CD4-positive, alpha-beta T cell treated with Interleukin-15 for 1 hour (primary cell): ENCODE measurements at regions not wholly inside any gene's neighbourhood (a gene's known extent, or its start where the extent isn't known, plus 50 kb on each side); places are given as distances from the start of the nearest gene placed in this dataset.
"Not testable (repeated sequence)": the region's sequence is repeated elsewhere in the genome, so short reads cannot be mapped to it uniquely, and the experiment has no call there.

ENCODE experiments used
- DNase-seq: peaks from one replicate; pipeline ENCODE4 v3.0.0-alpha.2; 2020

DNA sequence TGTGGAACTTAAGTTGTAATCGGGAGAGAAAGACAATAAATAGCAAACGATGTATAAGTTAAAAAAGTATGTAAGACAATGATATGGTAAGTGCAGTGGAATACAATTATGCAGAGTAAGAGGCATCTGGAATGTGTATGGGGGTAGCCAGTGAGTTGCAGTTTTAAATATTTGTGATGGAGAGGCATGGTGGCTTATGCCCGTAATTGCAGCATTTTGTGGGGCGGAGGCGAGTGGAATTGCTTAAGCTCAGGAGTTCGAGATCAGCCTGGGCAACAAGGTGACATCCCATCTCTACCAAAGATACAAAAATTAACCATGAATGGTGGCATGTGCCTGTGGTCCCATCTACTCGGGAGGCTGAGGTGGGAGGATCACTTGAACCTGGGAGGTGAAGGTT, 52.5 kb upstream of the WDFY3 start:
- no peak for DNase-seq

DNA sequence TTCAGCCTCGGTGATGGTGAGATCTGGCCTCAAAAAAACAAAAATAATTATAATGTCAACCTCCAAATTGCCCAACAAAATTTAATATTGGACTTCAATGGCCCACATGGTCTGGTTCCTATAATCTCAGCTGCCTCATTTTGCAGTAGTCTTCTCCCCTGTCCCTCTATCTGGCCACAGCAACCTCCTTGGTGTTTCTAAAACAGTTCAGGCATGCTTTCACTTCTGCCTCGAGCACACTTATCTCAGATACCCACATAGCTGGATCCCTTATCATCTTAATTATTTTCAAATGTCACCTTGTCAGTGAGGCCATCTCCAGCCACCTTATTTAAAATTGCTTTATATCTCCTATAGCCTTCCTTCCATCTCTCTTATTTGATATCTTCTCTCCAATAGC, 52.9 kb upstream of the WDFY3 start:
- DNase-seq = no peak

DNA sequence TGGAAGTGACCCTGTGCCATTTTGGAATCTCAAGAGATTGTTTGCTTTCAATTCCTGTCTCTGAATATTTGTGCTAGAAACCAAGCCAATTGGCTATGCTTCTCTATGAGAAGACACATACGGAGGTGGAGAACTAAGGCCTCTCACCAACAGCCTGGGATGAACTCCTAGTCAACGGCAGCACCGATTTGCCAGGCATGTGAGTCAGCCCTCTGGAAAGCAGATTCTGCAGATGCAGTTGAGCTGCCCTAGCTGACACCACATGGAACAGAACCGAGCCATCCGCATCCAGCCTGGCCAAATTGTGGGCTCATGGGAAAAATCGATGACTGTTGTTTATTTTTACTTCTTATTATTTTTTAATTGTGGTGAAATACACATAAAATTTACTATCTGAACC, 58.2 kb upstream of the WDFY3 start:
- DNase-seq = no peak

DNA sequence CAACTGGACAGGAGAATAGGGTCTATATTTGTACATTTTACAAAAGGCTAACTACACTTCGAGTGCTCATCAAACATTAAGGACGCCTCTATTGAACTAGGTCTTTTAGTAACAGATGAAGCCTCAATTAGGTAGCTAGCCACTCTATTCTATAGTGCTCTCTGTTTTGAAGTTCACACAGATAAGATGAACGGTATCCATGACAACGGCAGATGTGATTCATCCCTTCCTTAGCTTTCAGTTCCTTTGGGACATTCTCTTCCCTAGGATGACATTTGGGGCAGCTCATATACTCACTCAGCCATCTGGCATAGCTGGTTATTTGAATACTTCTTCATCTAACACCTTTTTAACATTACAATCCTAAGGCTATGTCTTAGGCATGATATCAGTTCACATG, 62.4 kb upstream of the WDFY3 start:
- DNase-seq = no peak

DNA sequence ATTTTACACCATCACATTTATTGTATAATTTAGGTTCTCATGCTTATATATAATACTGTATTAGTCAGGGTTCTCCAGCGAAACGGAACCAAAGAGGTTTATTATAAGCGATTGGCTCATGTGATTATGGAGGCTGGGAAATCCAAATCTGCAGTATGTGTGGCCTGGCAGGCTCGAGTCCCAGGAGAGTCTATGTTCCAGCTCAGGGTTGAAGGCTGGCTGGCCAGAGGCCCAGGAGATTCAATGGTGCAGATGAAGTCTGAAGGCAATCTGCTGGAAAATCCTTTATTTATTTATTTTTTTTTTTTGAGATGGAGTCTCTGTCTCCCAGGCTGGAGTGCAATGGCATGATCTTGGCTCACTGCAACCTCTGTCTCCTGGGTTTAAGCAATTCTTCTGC, 63.0 kb upstream of the WDFY3 start:
- DNase-seq = no peak

DNA sequence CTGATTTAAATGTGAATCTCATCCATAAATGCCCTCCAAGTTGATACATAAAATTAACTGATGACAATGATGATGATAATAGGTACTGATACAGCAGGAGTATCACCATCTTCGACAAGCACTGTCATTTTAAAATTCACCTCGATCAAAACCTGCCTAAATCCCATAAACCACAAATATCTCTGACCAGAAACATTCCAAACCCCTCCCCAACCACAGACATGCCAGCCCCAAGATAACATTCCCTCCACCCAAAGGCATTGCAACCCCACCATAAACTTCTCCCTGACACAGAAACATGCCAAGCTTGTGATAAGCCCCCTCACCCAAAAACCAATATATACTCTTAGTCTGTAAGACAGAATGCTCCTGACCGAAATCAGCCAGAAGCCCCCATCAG, 63.7 kb upstream of the WDFY3 start:
- no peak for DNase-seq

DNA sequence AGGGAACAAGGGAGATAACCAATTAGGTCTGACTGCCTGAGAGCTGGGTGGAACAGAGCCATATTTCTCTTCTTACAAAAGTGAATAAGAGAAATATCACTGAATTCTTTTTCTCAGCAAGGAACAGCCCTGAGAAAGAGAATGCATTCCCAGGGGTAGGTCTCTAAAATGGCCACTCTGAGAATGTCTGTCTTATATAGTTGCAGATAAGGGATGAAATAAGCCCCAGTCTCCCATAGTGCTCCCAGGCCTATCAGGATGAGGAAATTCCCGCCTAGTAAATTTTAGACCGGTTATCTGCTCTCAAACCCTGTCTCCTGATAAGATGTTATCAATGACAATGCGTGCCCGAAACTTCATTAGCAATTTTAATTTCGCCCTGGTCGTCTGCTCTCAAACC, 67.3 kb upstream of the WDFY3 start:
- DNase-seq = not testable (repeated sequence)

DNA sequence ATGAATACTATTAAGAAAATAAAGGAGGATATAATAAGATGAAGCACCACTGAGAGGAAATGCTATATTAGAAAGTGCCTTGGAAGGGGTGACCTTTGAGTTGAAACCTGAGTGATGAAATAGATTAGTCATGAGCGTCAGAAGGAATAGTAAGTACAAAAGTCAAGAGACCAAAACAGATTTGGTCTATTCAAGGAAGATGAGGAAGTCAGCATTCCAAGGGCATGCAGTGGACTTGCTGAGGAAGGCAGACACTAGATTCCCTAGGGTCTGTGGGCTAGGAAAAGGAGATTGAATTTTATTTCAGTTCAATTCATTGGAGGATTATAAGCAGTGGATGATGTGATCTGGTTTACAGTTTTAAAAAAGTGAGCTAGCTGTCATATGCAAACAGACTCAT, 73.0 kb upstream of the WDFY3 start:
- DNase-seq = no peak

DNA sequence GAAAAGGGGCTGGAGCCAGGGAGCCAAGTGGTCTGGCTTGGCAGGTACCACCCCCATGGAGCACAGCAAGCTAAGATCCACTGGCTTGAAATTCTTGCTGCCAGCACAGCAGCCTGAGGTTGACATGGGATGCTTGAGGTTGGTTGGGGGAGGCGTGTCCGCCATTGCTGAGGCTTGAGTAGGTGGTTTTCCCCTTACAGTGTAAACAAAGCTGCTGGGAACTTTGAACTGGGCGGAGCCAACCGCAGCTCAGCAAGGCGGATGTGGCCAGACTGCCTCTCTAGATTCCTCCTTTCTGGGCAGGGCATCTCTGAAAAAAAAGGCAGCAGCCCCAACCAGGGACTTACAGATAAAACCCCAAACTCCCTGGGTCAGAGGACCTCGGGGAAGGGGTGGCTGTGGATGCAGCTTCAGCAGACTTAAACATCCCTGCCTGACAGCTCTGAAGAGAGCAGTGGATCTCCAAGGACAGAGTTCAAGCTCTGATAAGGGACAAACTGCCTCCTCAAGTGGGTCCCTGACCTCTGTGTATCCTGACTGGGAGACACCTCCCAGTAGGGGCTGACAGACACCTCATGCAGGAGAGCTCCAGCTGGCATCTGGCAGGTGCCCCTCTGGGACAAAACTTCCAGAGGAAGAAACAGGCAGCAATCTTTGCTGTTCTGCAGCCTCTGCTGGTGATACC, 77.5 kb upstream of the WDFY3 start:
- DNase-seq = not testable (repeated sequence)

DNA sequence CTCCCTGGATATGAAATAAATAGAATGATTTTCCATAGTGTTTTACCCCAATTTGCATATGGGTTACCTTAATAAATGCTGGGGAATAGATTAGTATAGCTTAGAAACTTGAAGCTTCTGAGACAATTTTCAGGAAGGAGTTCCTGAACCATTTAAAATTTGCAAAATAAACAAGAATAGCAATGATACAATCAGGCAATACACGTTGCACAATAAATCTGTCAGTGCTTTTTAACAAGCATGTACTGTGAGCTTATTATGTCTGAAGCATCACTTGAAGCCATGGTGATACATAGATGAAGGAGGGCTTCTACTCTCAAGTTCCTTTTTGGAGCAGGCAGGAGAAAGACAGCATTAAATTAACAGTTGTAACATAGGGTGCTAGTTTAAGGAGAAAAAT, 84.2 kb upstream of the WDFY3 start:
- no peak for DNase-seq

DNA sequence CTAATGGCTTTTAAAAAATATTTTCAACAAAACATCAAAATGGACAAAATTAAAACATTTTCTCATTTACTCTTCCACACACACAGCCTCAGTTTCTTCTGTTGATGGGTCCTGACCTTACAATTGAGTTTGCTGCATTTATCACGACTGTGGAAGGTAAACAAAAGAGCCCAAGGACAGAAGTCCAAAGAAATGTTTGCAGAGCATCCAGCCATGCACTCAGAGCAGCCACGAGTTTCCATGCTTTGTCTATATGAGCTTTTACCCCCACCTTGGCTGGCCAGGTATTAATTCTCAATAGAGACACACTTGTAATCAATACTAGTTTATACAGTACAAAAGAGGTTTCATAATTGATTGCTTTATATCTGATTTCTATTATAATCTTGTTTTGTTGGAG, 85.0 kb upstream of the WDFY3 start:
- DNase-seq = no peak

DNA sequence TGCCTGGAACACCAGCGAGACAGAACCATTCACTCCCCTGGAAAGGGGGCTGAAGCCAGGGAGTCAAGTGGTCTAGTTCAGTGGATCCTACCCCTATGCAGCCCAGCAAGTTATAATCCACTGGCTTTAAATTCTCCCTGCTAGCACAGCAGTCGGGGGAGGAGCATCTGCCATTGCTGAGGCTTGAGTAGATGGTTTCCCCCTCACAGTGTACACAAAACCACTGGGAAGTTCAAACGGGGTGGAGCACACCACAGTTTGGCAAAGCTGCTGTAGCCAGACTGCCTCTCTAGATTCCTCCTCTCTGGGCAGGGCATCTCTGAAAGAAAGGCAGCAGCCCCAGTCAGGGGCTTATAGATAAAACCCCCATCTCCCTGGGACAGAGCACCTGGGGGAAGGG, 88.4 kb upstream of the WDFY3 start:
- not testable (repeated sequence) for DNase-seq

DNA sequence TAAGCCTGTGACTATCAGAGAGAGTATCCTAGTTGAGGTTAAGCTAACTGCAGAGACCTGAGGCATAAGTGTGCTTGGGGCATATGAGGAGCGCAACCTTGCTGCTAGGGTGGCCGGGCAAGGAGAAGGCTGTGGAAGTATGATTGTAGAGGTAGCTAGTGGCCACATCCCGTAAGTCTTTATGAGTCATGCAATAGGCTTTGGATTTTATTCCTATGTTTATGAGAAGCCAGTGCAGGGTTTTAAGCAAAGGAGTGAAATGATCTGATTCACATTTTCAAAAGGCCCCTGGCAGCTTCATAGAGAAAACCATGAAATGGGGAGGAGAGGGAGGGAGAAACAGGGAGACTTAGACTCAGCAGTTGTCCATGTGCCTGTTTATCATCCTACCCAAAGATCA, 92.1 kb upstream of the WDFY3 start:
- no peak for DNase-seq

DNA sequence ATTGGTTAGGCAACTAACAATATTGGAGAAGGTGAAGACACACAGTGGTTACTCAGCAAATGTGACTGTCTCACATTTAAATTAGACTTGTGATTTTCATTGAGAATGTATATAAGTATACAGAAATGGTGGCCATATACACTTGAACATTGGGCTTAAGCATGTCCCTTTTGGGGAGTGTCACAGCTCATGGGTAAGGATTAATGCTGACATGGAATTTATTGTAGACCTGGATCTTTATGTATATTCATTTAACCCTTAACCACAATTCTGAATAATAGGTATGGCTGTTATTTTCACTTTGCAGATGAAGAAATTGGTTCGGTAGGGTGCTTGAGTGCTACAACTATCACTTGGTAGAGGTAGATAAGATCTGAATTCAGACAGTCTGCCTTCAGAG, 95.5 kb upstream of the WDFY3 start:
- no peak for DNase-seq

DNA sequence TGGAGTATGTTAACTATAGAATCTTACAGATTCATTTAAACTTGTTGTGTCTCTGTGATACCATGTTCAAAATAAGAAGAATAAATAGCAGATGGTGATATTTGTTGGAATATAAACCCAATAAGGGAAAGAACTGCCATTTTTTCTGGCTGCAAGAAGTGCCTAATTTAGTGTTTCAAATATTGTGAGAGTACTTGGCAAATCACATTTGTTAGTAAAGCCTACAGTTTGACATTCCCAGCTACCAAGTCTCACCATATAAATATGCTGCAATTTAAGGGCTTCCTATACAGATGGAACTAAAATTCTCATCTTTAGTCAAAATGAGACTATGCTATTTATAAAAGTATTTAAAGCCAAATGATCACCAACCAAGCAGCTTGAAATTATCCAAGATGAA, 96.0 kb upstream of the WDFY3 start:
- DNase-seq = no peak

DNA sequence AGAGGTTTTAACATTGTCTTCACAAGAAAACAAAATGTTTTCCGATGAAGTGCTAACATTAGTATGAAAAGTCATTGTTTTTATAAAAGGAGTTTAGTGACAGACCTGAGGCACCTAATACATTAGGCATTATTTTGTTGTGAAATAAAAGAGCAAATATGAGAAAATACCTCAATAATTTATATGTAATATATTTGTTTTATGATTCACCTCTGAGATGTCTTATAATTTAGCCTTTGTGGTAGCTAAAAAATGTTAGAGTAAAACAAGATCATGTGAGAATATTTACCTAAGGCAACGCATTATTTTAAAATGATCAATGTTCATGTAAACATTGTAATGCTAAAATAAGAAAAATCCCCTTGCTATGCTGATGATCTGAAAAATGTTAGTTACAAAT, 100.9 kb upstream of the WDFY3 start:
- DNase-seq = no peak

DNA sequence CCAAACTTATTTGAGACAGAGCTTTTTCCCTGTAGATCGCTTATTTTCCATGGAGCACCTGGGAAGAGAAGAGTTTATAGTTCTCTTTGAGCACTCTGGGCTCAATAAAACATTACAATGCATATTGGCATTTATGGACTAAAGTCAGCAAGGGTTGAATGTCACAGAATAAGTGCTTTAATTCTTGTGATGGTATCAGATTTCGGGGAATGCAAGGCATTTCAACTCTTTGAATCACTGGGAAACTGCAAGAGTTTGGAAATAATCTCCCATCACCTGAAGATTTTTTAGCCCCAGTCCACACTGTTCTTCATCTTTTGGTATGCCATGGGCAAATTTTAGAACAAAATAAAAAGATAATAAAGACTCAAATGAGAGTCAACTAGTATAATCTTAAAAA, 111.5 kb upstream of the WDFY3 start:
- DNase-seq = no peak

DNA sequence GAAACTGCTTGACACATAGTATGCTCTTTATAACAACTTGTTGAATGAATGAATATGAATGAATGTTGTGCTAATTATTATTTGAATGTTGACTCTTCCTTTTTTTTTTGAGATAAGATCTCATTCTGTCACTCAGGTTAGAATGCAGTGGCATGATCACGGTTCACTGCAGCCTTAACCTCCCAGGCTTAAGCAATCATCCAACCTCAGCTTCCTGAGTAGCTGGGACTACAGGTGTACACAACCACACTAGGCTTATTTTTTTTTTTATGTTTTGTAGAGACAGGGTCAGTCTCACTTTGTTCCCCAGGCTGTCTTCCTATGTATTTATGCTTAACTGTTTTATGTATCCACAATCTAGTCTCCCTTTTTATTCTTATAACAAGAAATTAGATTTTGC, 114.7 kb upstream of the WDFY3 start:
- no peak for DNase-seq

DNA sequence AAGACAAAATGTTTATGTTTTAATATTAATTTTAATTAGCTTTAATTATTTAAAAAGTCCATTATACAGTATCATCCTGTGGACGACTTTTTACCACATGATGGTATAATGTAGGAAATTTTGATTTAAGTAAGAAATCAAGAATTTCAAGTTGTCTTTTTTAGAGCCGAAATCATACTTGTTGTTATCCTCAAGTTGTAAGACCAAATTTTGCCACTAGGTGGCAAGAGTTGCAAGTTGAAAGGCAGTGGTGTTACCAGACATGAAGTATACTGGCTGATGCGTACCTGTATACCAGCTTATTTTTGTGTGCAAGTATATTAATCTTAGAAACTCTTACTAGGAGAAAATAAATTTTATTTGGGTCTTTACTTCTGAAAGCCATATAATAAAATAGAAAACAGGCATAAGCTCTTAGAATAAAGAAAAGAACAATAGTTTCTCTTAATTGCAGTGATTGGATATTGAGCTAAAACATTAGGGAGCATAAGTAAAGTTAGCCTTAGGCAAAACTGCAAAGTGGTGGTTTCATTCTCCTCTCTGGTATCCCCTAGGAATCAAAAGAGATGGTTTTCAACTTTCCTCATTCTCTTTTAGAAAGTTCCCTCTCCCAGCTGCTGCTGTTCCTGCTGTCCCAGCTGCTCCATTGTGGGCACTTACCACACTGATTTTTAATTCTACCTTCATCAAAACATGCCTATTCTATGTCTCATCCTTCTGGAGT, 118.0 kb upstream of the WDFY3 start:
- no peak for DNase-seq

DNA sequence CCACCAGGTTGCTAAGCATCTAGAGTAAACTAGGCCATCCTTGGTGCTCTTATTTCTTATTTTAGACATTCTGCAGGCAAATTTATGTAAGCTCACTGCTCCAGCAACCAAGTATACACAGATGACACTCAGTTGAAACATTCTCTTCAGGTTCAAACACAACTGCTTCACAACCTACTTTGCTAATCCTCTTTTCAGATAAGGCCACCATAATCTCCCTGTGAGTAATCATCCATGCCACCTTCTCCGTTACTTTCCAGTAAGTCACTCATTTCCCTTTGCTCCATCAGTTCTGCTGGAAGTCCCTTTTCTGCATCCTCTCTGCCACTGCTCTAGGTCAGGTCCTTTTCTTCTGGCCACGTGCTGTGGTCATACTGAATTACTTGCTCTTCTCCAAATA, 120.2 kb upstream of the WDFY3 start:
- no peak for DNase-seq

DNA sequence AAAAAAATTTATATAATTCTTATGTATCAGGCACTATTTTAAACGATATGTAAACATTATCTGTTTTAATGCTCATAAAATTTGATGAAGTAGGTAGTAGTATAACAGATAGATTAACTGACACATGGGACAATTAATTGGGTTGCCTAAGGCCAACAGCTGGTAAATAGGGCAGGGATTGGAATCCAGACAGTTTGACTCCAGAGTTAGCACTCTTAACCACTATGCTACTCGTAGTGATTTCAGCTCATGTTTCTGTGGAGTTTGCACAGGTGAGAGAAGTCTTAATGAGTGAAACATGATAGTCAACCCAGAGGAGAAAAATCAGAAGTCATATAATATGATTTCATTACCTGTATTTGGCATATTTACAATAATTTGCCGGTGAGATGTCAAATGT, 126.0 kb upstream of the WDFY3 start:
- no peak for DNase-seq

DNA sequence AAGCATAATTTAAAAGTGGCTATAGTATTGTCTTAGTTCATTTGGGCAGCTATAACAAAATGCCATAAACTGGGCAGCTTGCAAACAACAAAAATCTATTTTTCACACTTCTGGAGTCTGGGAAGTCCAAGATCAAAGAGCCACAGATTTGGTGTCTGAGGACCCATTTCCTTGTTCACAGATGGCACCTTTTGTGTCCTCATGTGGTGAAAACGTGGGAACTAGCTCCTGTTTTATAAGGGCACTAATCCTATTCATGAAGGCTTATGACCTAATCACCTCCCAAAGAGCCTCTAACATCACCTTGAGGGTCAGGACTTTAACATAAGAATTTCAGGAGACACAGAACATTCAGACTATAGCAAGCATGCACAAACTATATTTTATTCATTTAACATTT, 126.5 kb upstream of the WDFY3 start:
- no peak for DNase-seq

DNA sequence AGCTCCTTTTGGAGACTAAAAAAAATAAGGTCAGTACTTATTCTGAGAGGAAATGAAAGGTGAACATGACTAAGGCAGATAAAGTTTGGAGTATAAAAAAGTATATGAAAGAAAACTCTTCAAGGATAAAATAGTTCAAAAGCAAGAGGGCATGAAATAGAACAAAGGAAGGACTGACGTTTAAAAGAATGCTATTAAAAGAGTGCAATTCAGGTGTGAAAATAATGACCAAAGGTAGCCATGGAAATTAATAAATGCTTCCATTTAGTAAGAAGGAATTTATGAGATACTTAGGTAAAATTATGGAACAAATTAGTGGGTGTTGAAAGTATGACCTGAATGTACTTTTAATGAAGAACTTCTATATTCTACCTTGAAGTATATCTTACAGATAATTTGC, 128.2 kb upstream of the WDFY3 start:
- DNase-seq = no peak

DNA sequence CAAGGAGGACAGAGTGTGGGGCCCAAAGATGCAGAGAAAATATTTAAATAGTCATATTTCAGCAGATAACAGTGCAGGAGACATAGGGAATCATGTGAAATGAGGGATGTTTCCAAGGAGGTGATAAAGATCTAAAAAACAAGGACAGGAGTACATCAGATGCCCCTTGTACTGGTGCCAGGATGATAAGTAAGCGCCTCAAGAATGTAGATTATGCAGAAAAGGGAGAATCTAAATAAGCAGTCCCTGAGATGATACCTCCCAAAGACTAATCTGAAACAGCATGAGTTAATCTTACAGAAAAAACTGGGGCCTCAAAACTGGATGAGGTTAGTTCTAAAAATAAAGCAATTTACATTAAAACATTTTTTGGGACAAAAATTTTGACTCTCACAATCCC, 136.1 kb upstream of the WDFY3 start:
- DNase-seq = no peak

DNA sequence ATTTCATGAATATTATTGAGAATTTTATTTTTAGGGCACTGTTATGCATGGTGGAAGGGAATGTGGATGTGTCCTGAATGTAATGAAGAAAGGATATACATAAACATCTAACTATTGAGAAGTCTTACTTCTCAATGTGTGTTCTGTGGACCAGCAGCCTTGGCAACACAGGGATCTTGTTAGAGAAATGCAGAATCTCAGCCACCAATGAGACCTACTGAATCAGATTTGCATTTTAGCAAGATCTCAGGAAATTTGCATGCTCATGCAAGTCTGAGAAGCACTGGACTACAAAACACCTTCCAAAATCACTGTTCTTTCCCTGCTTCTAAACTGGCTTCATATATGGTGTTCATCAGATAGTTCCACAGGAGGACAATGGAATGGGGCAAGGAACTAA, 139.7 kb upstream of the WDFY3 start:
- no peak for DNase-seq
